Stimulated activated CD8-positive, alpha-beta memory T cell treated with anti-CD3 and anti-CD28 coated beads, Interleukin-2, amount 100 ng/mL, for 1 hour (primary cell): ENCODE measurements at regions not wholly inside any gene's neighbourhood (a gene's known extent, or its start where the extent isn't known, plus 50 kb on each side); places are given as distances from the start of the nearest gene placed in this dataset.

Experiments
- DNase-seq, 2 donors: peaks; one replicate each; pipeline ENCODE4 v3.0.0-alpha.2; 2020; ENCODE audit warnings: low read depth in 2 of 2

GRCh38 chr4:1512051-1512737, 106.0 kb upstream of the NKX1-1 start:
- DNase-seq, result no peak

DNA sequence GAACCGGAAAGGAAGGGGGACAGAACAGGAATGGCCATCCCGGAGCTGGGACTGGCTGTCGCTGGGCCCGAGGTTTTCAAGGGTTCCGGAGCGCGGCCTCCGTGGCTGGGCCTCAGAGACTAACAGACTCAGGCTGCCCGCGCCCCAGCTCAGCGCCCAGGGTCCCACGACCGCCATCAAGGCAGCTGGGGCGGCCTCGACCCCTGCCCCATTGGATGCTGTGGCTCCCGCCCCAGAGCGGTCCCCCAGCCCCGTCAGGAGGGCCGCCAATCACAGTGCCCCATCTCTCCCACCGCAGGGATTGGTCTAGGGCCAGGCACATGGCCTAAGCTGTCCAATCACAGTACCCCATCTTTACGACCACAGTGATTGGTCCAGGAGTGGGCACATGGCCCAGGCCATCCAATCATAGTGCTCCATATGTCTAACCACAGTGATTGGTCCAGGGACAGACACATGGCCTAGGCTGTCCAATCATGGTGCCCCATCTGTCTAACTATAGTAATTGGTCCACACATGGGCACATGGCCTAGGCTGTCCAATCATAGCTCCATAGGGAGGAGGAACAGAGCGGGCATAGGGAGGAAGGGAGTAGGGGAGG, 105.3 kb upstream of the NKX1-1 start:
- DNase-seq, result no peak

- no peak for DNase-seq
Measured at GRCh38 chr4:1510931-1511330, 104.7 kb upstream of the NKX1-1 start.

- no peak for DNase-seq
Measured at GRCh38 chr4:1509366-1509765, 103.1 kb upstream of the NKX1-1 start.

- no peak for DNase-seq
Measured at GRCh38 chr4:1508161-1509160, 102.2 kb upstream of the NKX1-1 start.

- DNase-seq, result no peak
Measured at GRCh38 chr4:1506956-1507721, 100.9 kb upstream of the NKX1-1 start.

DNA sequence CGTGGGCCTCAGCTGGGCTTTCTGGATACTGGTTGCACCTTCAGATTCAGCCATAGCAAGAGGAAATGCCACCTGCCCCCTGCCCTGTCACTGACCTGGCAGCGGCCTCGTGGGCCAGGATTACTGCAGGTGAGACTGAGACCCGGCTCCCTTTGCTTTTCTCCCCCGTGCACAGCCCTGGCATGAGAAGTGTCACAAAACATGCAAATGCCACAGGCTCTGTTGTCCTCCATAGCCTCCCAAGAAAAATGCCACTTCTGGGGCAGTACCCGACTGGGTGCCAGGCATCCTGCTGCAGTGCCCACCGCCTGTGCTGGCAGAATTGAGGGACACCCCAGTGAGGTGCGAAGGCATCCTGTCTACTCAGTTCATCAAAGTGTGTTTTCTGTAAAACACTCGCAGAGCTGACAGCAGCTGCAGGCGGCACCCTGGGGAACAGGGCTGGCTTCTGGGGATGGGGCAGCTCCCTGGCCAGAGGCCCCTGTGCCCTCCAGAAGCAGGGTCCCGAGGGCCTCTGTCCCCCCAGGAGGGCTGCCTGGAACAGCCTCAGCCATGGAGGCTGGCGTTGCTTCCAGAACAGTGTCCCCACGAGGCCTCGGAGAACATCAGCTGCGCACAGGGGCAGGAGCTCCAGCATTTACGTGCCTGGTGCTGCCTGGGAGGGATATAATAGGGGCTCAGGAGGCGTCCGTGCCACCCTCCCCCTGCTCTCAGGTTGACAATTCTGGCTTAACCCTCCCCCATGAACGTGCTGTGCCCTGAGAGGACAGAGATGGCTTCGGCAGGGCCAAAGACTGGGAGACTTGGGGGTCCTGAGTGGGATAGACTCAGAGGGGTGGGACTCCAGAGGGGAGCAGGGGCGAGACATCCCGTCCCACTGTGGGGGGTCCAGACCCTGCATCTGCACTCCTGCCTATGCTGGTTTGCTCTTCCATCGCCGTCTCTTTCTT, 99.5 kb upstream of the NKX1-1 start:
- DNase-seq, result no peak

GRCh38 chr4:1504595-1505500, 98.6 kb upstream of the NKX1-1 start:
- DNase-seq, result no peak

DNA sequence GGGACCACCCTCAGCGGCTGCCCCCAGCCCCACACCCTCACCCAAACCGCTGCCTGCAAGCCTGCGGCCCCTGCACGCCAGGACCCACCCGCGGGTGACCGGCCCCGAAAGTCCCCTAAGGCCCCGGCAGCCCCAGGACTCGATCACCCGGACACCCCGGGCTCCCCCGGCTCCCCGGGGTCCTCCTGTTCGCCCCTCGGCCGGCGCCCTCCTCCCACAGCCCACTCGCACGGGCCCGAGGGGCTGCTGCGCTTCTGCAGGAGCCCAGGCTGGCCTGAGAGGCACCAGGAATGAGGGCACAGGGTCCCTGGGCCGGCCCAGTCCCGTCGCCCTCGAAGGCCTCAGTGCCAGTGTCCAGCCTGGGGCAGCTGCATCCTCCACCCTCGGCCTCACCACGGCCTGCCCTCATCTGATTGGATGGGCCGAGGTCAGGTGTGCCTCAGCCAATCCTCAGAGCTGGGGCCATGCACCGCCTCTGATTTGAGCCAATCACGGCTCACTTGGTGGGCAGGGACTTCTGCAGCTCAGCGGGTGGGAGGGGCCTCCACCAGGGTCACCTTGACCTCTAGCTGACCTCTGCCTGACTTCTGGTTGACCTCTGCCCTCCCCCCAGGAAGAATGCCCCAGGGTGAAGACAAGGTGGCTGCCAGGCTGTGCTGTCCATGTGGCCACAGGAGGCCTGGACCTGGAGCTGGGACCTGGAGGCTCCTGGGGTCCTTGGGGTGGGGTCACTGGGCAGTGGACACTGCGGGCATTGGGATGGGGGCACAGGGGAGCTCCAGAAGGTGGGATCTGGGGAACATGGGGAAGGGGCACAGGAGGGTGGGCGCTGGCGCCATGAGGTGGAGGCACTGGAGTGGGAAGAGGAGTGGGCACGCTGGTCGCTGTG, 97.6 kb upstream of the NKX1-1 start:
- no peak for DNase-seq

DNA sequence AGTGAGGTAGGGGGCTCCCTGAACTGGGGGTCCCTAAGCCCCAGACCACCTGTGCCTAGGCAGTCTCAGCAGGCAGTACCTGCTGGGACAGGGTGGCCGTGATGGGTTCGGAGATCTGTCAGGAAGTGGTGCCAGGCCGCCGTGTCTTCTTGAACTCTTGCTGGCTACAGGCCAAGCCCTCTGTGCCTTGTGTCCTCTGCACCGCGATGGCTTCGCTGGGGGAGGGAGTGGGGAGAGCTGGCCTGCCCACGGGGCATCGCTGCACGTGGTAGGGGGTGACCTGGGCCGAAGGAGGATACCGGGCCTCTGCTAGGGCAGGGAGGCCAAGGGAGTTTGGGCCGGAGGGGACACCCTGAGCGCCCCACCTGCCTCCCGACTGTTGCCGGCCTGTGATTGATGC, 96.7 kb upstream of the NKX1-1 start:
- DNase-seq, result no peak

DNA sequence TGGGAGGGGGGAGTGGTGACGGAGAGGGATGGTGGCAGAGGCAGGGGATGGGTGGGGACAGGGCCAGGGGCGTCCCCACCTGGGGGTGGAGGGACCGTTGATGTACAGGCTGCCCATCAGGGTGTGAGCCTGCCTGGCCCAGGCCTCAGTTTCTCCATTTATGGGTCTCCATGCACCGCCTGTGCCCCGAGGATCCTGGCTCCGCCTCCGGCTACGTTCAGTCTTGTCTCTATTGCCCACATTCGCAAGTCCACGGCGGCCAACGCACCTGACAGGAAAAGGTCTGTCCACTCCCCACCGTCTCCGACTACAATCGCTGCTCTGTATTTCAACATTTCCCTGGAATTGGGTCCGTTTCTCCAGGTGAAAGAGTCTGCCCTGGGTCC, 96.3 kb upstream of the NKX1-1 start:
- no peak for DNase-seq

DNA sequence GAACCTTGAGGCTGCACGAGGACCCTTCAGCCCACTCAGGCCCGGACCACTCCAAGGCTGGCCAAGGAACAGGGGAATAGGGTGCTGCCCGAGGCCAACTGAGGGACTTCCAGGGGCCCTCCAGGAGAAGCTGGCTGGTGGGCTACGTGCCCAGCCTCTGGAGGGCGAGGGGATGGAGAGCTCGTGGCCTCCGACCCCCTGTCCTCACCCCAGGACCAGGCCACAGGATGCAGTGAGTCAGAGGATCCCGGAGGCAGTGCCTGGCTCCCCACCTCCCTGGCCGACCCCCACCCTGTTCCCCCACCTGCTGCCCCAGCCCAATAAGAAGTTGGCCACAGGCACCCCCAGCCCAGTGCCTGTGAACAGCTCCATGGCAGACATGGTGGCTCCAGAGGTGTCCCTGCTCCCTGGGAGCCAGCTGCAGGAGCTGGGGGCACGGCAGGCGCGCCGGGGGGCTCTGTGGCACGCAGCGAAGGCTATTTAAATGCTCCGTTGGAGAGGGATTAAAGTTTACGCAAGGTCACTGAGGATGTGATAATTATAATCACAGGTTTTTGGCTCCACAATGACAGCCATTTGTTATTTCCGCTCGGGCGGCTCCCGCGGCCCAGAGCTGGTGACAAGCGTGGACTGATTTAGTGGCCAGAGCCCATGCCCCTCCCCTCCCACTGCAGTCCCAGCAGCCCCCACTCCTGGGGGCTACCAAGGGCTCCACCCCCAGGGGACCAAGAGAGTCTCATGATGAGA, 95.7 kb upstream of the NKX1-1 start:
- DNase-seq, result no peak

DNA sequence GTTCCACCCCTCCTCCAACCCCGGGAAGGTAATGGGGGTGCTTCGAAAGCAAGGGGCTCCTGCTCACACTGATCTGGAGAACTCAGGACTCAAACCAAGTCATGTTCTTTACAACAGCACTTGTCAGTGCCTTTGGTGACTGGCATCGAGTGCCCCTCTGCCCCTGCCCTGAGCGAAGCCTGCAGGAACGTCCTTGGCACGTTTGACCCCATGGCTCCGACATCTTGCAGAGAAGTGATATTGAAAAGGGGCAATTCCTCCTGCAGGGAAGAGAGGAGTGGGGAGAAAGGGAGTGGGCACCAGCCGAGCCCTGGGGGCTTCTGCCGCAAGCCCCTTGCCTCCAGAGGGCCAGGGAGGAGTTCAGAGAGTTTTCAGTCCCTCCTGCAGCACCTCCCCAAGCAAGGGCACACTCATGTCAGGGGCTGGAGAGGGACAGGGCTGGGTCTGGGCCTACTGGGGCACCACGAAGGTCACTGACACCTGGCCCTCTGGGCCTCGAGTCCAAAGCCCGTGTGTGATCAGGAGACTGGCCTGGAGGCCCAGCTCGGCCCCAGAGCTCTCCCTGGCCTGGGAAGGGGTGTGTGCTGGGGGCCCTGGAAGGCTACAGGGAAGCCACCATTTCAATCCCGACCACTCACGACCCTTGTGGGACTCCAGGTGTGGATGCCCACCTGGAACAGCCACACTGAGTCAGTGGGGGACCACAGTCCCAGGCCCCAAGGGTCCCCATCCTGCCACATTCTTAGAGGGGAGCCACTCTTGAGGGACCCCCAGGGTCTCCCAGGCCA, 94.9 kb upstream of the NKX1-1 start:
- no peak for DNase-seq

DNA sequence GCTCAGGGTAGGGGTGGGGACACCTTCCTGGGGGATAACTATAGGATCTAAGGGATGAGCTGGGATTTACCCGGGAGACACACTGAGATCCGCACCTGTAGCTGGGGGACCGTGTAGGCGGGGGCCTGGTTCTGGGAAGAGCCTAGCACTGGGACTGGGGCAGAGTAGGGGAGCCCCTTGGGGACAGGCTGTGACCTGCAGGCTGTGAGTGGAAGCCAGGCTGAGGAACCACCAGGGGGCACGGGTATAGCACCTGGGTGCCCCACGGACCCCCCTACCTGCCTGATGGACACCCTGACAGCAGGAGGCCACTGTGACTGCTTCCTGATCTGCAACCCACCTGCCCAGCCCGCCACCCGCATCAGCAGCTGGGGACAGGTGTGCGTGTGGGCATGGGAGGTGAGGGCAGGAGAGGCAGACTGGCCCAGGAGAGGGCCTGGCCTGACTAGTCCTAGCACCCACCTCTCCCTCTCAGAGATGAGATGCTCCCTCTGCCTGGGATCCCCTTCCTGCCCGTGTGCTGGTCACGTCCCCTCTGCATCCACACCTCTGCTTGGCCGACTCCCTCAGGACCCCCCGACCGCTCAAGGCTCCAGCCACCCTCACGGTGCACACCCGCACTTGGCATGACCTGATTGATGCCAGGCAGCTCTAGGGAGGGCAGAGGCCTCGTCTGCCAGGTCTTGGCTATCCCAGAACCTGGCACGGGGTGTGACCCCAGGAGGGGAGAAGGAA, 94.2 kb upstream of the NKX1-1 start:
- DNase-seq, result no peak

DNA sequence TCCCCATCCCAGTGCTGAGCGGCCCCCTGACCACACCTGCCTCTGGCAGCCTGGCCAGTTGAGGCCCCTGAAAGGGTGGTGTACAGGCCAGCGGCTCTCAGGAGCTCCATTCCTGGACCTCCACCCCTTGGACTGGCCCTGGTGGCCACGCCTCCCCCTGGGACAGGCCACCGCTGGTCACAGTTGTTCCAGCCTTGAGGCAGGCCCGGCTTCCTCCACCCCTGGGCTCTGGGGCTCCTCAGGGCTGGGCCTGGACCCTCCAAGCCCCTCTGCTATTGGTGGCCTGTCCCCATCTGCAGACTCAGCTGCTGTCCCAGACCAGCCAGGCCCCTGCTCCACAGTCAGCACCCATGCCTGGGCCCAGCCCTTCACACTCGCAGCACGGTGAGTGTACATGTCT, 93.2 kb upstream of the NKX1-1 start:
- no peak for DNase-seq

GRCh38 chr4:1497189-1497801, 91.1 kb upstream of the NKX1-1 start:
- no peak for DNase-seq
